ENCODE measurements at regions not wholly inside any gene's neighbourhood (a gene's known extent, or its start where the extent isn't known, plus 50 kb on each side); places are given as distances from the start of the nearest gene placed in this dataset.
"Not testable (repeated sequence)": the region's sequence is repeated elsewhere in the genome, so short reads cannot be mapped to it uniquely, and the experiment has no call there.

DNA sequence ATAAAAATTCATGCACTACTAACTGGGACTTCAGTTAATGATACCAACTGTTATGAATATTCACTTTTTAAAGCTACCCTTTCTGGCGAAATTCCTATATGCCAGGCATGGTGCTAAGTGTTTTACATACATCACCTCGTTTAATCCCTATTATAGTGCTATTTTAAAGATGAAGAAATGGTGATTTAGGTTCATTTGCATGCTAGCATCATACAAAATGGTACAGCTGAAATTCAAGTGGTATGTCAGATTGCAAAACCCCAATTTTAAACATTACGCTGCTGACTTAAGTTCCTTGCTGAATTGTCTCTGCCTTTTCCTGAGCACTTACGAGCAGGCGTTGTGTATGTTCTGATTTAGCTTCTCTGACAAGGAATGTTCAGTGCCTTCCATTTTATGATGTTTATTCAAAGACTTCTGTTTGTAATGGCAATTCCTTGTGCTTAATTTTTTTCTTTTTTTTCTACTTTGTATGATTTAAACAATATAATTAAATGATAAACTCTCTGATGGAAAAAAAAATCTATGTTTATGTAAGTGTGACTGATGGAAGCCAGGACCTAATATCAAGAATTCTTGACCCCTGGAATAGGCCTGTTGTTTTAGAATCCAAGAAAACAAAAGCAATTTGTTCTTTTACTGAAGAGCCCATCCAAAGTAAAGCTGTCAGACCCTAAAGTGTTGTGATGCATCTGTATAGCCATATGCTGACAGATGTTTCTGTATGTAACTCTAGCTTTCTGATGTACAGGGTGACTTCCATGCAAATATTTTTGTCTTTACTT, 148.1 kb downstream of the PCDH7 start:
- Histone ChIP-seq H3K9me3 (ENCODE audit: control insufficient read depth, insufficient read depth, low read length) (no peaks in the 10 kb centered on the region), H3K4me3 (ENCODE audit: low read length) (no peak overlapping the region), H3K36me3 (ENCODE audit: control insufficient read depth, insufficient read depth, low read length) (no peaks in the 10 kb centered on the region), H3K4me1 (ENCODE audit: control insufficient read depth, insufficient read depth, low read length) (no peaks in the 10 kb centered on the region), H3K27ac (ENCODE audit: low read length) (no peak overlapping the region), H3K27me3 (ENCODE audit: control insufficient read depth, insufficient read depth, low read length) (no peaks in the 10 kb centered on the region)
- DNase-seq (ENCODE audit: low read depth, low spot score) = no peak
- WGBS (ENCODE audit: insufficient coverage, insufficient read length) = no CpG with 5 or more reads among the region's 5 CpGs

- H3K4me1 ChIP-seq (ENCODE audit: control insufficient read depth, insufficient read depth, low read length); H3K4me3 ChIP-seq (ENCODE audit: low read length); DNase-seq (ENCODE audit: low read depth, low spot score); H3K27me3 ChIP-seq (ENCODE audit: control insufficient read depth, insufficient read depth, low read length); H3K27ac ChIP-seq (ENCODE audit: low read length); H3K36me3 ChIP-seq (ENCODE audit: control insufficient read depth, insufficient read depth, low read length); H3K9me3 ChIP-seq (ENCODE audit: control insufficient read depth, insufficient read depth, low read length): not testable (repeated sequence)
- WGBS (ENCODE audit: insufficient coverage, insufficient read length) = no CpG with 5 or more reads among the region's 1 CpG
Observed at GRCh38 chr4:30869387-30869786, 149.2 kb downstream of the PCDH7 start.

DNA sequence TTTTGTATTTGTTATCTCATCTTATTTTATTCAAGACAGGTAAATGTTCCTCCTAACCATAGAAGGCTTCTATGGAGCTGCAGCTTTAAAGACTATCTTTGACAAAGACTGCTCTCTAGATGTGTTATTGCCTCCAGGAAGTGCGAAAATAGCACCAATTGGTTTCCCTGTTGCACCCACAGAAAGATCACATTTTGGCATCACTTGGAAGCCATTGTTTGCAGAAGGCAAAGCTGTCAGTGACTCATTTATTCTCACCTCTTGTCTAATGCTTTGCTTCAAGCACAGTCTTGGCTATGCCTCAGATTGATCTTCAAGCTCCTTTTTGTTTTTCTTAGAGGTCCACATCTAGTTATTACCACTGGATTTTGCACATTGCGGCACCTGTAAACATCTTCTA, 150.3 kb downstream of the PCDH7 start:
- H3K4me3 ChIP-seq (ENCODE audit: low read length) = no peak overlapping the region
- no peak overlapping the region for H3K27ac ChIP-seq (ENCODE audit: low read length)
- DNase-seq (ENCODE audit: low read depth, low spot score) = no peak
- H3K9me3 ChIP-seq (ENCODE audit: control insufficient read depth, insufficient read depth, low read length) = no peaks in the 10 kb centered on the region
- no peaks in the 10 kb centered on the region for H3K27me3 ChIP-seq (ENCODE audit: control insufficient read depth, insufficient read depth, low read length)
- no peaks in the 10 kb centered on the region for H3K36me3 ChIP-seq (ENCODE audit: control insufficient read depth, insufficient read depth, low read length)
- H3K4me1 ChIP-seq (ENCODE audit: control insufficient read depth, insufficient read depth, low read length) = no peaks in the 10 kb centered on the region
- WGBS (ENCODE audit: insufficient coverage, insufficient read length) = no CpG with 5 or more reads among the region's 2 CpGs

GRCh38 chr4:30875658-30876269, 155.6 kb downstream of the PCDH7 start:
- no peak overlapping the region for H3K27ac ChIP-seq (ENCODE audit: low read length)

DNA sequence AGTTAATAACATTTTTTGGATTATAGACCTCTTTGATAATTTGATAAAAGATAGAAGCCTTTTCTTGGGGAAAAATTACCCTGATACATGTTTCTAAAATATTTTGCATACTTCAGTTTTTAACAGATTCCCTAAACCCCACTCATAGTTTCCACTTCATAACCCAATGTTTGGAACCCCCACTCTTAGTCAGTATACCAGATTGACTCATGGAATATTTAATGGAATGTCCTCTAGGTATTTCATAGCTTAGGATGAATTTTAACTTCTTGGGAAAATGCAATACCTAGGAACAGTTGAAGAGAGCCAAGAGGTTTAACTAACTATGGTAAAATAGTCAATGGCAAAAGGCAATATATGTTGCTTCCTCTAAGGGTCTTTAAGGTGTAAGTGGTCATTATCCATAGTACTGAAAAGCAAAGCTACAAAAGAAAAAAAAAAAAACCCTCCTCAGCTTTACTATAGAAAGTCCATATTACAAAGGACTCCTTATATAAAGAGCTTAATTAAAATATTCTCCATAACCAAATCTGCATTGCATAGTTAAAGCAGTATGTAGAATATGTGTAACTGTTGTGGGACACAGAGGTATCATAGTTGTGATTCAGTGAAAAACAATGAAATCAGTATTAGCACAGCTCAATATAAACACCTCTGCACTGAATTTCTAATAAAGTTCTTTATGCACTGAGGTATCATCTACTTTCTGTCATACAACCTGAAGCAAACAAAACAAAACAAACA, 159.9 kb downstream of the PCDH7 start:
- no peak overlapping the region for H3K27ac ChIP-seq (ENCODE audit: low read length)
- no peaks in the 10 kb centered on the region for H3K27me3 ChIP-seq (ENCODE audit: control insufficient read depth, insufficient read depth, low read length)
- no peaks in the 10 kb centered on the region for H3K36me3 ChIP-seq (ENCODE audit: control insufficient read depth, insufficient read depth, low read length)
- H3K4me1 ChIP-seq (ENCODE audit: control insufficient read depth, insufficient read depth, low read length) = no peaks in the 10 kb centered on the region
- H3K9me3 ChIP-seq (ENCODE audit: control insufficient read depth, insufficient read depth, low read length) = no peaks in the 10 kb centered on the region
- no peak for DNase-seq (ENCODE audit: low read depth, low spot score)
- no peak overlapping the region for H3K4me3 ChIP-seq (ENCODE audit: low read length)

More at GRCh38 chr4:30875658-30876269, 155.6 kb downstream of the PCDH7 start:
- WGBS (ENCODE audit: insufficient coverage, insufficient read length) = no CpG with 5 or more reads among the region's 3 CpGs
- no peaks in the 10 kb centered on the region for H3K9me3 ChIP-seq (ENCODE audit: control insufficient read depth, insufficient read depth, low read length)
- no peaks in the 10 kb centered on the region for H3K27me3 ChIP-seq (ENCODE audit: control insufficient read depth, insufficient read depth, low read length)
- H3K4me1 ChIP-seq (ENCODE audit: control insufficient read depth, insufficient read depth, low read length) = no peaks in the 10 kb centered on the region
- no peak for DNase-seq (ENCODE audit: low read depth, low spot score)
- H3K4me3 ChIP-seq (ENCODE audit: low read length) = no peak overlapping the region
- no peaks in the 10 kb centered on the region for H3K36me3 ChIP-seq (ENCODE audit: control insufficient read depth, insufficient read depth, low read length)

GRCh38 chr4:30881985-30882384, 161.8 kb downstream of the PCDH7 start:
- WGBS (ENCODE audit: insufficient coverage, insufficient read length) = no CpG with 5 or more reads among the region's 2 CpGs
- no peaks in the 10 kb centered on the region for H3K9me3 ChIP-seq (ENCODE audit: control insufficient read depth, insufficient read depth, low read length)
- H3K4me1 ChIP-seq (ENCODE audit: control insufficient read depth, insufficient read depth, low read length) = no peaks in the 10 kb centered on the region
- no peaks in the 10 kb centered on the region for H3K27me3 ChIP-seq (ENCODE audit: control insufficient read depth, insufficient read depth, low read length)
- H3K27ac ChIP-seq (ENCODE audit: low read length) = no peak overlapping the region
- H3K36me3 ChIP-seq (ENCODE audit: control insufficient read depth, insufficient read depth, low read length) = no peaks in the 10 kb centered on the region
- no peak overlapping the region for H3K4me3 ChIP-seq (ENCODE audit: low read length)
- DNase-seq (ENCODE audit: low read depth, low spot score) = no peak

DNA sequence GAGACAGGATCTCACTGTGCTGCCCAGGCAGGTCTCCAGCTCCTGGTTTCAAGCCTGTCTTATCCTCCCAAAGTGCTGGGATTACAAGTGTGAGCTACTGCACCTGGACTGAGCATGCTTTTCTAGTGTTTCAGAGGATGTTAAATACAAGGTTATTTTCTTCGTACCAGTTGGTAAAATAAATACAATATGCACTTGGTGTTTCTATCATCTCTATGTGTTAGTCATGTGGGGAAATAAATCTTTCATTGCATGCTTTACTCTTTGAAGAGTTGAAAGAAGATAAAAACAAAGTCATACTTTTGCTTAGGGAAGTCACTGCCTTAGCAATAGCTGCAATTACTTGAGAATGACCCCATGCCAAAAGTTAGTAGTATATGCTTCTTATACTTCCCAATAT, 162.3 kb downstream of the PCDH7 start:
- Histone ChIP-seq H3K4me1 (ENCODE audit: control insufficient read depth, insufficient read depth, low read length) (no peaks in the 10 kb centered on the region), H3K9me3 (ENCODE audit: control insufficient read depth, insufficient read depth, low read length) (no peaks in the 10 kb centered on the region), H3K27me3 (ENCODE audit: control insufficient read depth, insufficient read depth, low read length) (no peaks in the 10 kb centered on the region), H3K4me3 (ENCODE audit: low read length) (no peak overlapping the region), H3K36me3 (ENCODE audit: control insufficient read depth, insufficient read depth, low read length) (no peaks in the 10 kb centered on the region), H3K27ac (ENCODE audit: low read length) (no peak overlapping the region)
- WGBS (ENCODE audit: insufficient coverage, insufficient read length) = no CpG with 5 or more reads among the region's 1 CpG
- DNase-seq (ENCODE audit: low read depth, low spot score) = no peak

DNA sequence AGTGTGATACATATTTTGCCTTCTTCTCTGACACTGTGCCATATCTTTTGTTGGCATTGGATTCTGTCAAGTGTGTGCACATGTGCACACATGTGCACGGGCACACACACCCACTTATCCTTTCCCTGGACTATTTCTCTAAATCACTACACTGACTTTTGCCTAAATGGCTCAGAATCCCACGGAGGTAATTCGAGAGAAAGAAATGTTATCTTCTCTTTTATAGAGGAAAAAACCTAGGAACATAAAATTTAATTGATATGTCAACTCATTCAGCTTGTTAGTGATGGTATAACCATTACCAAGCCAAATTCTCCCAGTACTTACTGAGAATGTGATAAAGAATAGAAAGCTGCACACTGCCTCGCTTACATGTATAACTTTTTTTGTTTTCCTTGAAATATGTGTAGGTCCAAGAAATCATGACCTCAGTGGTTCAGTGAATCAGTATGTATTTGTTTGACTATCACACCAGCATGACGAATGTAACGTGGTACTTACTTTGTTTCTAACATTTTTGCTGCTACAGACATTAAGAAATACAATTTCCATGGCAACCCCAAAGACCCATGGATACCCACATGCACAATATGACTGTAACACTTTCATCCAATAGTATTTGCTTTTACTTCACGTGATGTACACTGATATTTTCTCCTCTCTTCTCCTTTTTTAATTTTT, 163.0 kb downstream of the PCDH7 start:
- no peak overlapping the region for H3K27ac ChIP-seq (ENCODE audit: low read length)
- no peak overlapping the region for H3K4me3 ChIP-seq (ENCODE audit: low read length)
- no peaks in the 10 kb centered on the region for H3K9me3 ChIP-seq (ENCODE audit: control insufficient read depth, insufficient read depth, low read length)
- no peaks in the 10 kb centered on the region for H3K36me3 ChIP-seq (ENCODE audit: control insufficient read depth, insufficient read depth, low read length)
- H3K4me1 ChIP-seq (ENCODE audit: control insufficient read depth, insufficient read depth, low read length) = no peaks in the 10 kb centered on the region
- WGBS (ENCODE audit: insufficient coverage, insufficient read length) = no CpG with 5 or more reads among the region's 7 CpGs
- H3K27me3 ChIP-seq (ENCODE audit: control insufficient read depth, insufficient read depth, low read length) = no peaks in the 10 kb centered on the region
- no peak for DNase-seq (ENCODE audit: low read depth, low spot score)

GRCh38 chr4:30901461-30902451, 181.6 kb downstream of the PCDH7 start:
- Histone ChIP-seq H3K4me3 (ENCODE audit: low read length) (no peak overlapping the region), H3K27ac (ENCODE audit: low read length) (no peak overlapping the region), H3K4me1 (ENCODE audit: control insufficient read depth, insufficient read depth, low read length) (no peaks in the 10 kb centered on the region), H3K9me3 (ENCODE audit: control insufficient read depth, insufficient read depth, low read length) (no peaks in the 10 kb centered on the region), H3K36me3 (ENCODE audit: control insufficient read depth, insufficient read depth, low read length) (no peaks in the 10 kb centered on the region), H3K27me3 (ENCODE audit: control insufficient read depth, insufficient read depth, low read length) (no peaks in the 10 kb centered on the region)
- WGBS (ENCODE audit: insufficient coverage, insufficient read length) = no CpG with 5 or more reads among the region's 10 CpGs
- DNase-seq (ENCODE audit: low read depth, low spot score) = no peak

Data from iPS DF 6.9 (cell line).